HCT116 (cell line): ENCODE measurements at regions not wholly inside any gene's neighbourhood (a gene's known extent, or its start where the extent isn't known, plus 50 kb on each side); places are given as distances from the start of the nearest gene placed in this dataset.

Experiments used
- ATAC-seq: fragments of 200-7000 bp; cut with Tn5 transposase; 2 replicates; pipeline ENCODE4 v1.9.1; 2020; ENCODE audit warnings: mild to moderate bottlenecking, moderate library complexity
- BruUV-seq: library from RNA; stranded (reverse); fragments of 400-500 nt; replicated peaks from 2 replicates; lab custom pipeline; 2021; lab: Mats Ljungman, UMichigan
- CTCF ChIA-PET: fragments of 300-600 bp; sonication (Branson Sonifier 250); formaldehyde crosslinking; loops from one replicate; lab custom pipeline; 2021; ENCODE audit warnings: antibody characterized with exemption; lab: Charles Lee
- POLR2A ChIA-PET: fragments of 300-600, 350-600 bp; sonication (Branson Sonifier 250); formaldehyde crosslinking; loops from one replicate; lab custom pipeline; 2021; ENCODE audit warnings: antibody characterized with exemption; lab: Charles Lee
- RAD21 ChIA-PET, 2 experiments: fragments of 300-600 bp; sonication (Branson Sonifier 250); formaldehyde crosslinking; loops; one replicate each; lab custom pipeline; 2023; ENCODE audit warnings: low total read pairs in 2 of 2; ENCODE audit not compliant: uncharacterized antibody in 2 of 2, unreplicated experiment in 2 of 2, low non-redundant PET in 1 of 2; lab: Charles Lee
- DNase-seq: peaks from one replicate; pipeline ENCODE4 v3.0.0-alpha.2; 2010; ENCODE audit warnings: low read depth, low spot score
- H2AFZ ChIP-seq: fragments of 200-600 bp; shearing (Covaris generic), sonication (generic); 2 replicates; pipeline ENCODE4 v1.6.1; 2017; ENCODE audit warnings: low read depth, mixed run types, mixed read lengths, antibody characterized with exemption, low read length; ENCODE audit not compliant: poor library complexity, severe bottlenecking
- H3K27ac ChIP-seq: 2 replicates; pipeline ENCODE4 v1.5.1; 2012; ENCODE audit warnings: low read depth, low read length
- H3K27me3 ChIP-seq: fragments of 200-600 bp; sonication (generic); 2 replicates; pipeline ENCODE4 v1.6.1; 2016; ENCODE audit warnings: mixed run types, low read length, mixed read lengths; ENCODE audit not compliant: insufficient read depth
- H3K36me3 ChIP-seq, 2 experiments: fragments of 200-500 bp in 1 of 2; fragments of 200-600 bp in 1 of 2; sonication (Bioruptor generic) in 1 of 2; sonication (generic) in 1 of 2; 2 replicates each; pipeline versions ENCODE4 v1.5.1 to v1.6.1; 2014 to 2016; ENCODE audit warnings: low read length in 2 of 2, inconsistent platforms in 1 of 2, mixed read lengths in 1 of 2, mixed run types in 1 of 2; ENCODE audit not compliant: insufficient read depth in 2 of 2, control insufficient read depth in 1 of 2
- H3K4me1 ChIP-seq, 2 experiments: fragments of 200-600 bp in 1 of 2; sonication (generic) in 1 of 2; 2 replicates each; pipeline versions ENCODE4 v1.5.1 to v1.6.1; 2012 to 2017; ENCODE audit warnings: low read length in 2 of 2, inconsistent platforms in 1 of 2, mild to moderate bottlenecking in 1 of 2, mixed read lengths in 1 of 2, mixed run types in 1 of 2, moderate library complexity in 1 of 2; ENCODE audit not compliant: insufficient read depth in 2 of 2, control insufficient read depth in 1 of 2
- H3K4me2 ChIP-seq: fragments of 200-600 bp; sonication (generic); 2 replicates; pipeline ENCODE4 v1.6.1; 2017; ENCODE audit warnings: mixed run types, low read length, mixed read lengths
- H3K4me3 ChIP-seq, 2 experiments: fragments of 200-600 bp in 1 of 2; sonication (generic) in 1 of 2; replicated peaks in 1 of 2; 2 replicates each; pipeline ENCODE4 v1.5.1; 2011 to 2016; ENCODE audit warnings: low read length in 2 of 2, control low read depth in 1 of 2, low read depth in 1 of 2, mild to moderate bottlenecking in 1 of 2, mixed read lengths in 1 of 2, mixed run types in 1 of 2
- H3K79me2 ChIP-seq: fragments of 200-600 bp; sonication (generic); 2 replicates; pipeline ENCODE4 v1.6.1; 2017; ENCODE audit warnings: mild to moderate bottlenecking, mixed run types, low read length, moderate library complexity, mixed read lengths; ENCODE audit not compliant: insufficient read depth
- H3K9ac ChIP-seq: fragments of 200-600 bp; sonication (generic); 2 replicates; pipeline ENCODE4 v1.6.1; 2016; ENCODE audit warnings: low read length, mixed read lengths
- H3K9me2 ChIP-seq: fragments of 200-600 bp; sonication (generic), shearing (Covaris generic); 2 replicates; pipeline ENCODE4 v1.6.1; 2017; ENCODE audit warnings: mixed run types, mild to moderate bottlenecking, moderate library complexity; ENCODE audit not compliant: insufficient read depth
- H3K9me3 ChIP-seq, 2 experiments: fragments of 200-500 bp in 1 of 2; fragments of 200-600 bp in 1 of 2; sonication (Bioruptor generic) in 1 of 2; sonication (generic) in 1 of 2; 2 replicates each; pipeline ENCODE4 v1.6.1; 2014 to 2017; ENCODE audit warnings: low read length in 2 of 2, mixed read lengths in 2 of 2, inconsistent platforms in 1 of 2, low read depth in 1 of 2, mild to moderate bottlenecking in 1 of 2, mixed run types in 1 of 2, moderate library complexity in 1 of 2; ENCODE audit not compliant: control insufficient read depth in 1 of 2, insufficient read depth in 1 of 2
- H4K20me1 ChIP-seq: fragments of 200-600 bp; sonication (generic), shearing (Covaris generic); 2 replicates; pipeline ENCODE4 v1.6.1; 2017; ENCODE audit warnings: mixed run types, mild to moderate bottlenecking, moderate library complexity; ENCODE audit not compliant: insufficient read depth
- EZH2phosphoT487 ChIP-seq: fragments of 200-600 bp; IDR thresholded peaks from 2 replicates; pipeline ENCODE4 v1.6.1; 2018; ENCODE audit warnings: antibody characterized with exemption, borderline replicate concordance
- FOSL1 ChIP-seq: IDR thresholded peaks from 2 replicates; pipeline ENCODE4 v1.6.1; 2012; ENCODE audit warnings: low read depth
- JUND ChIP-seq: IDR thresholded peaks from 2 replicates; pipeline ENCODE4 v1.6.1; 2012
- REST ChIP-seq: IDR thresholded peaks from 2 replicates; pipeline ENCODE4 v1.6.1; 2012; ENCODE audit warnings: low read depth
- SIN3A ChIP-seq: IDR thresholded peaks from 2 replicates; pipeline ENCODE4 v1.6.1; 2012; ENCODE audit warnings: low read depth
- SRF ChIP-seq: IDR thresholded peaks from 2 replicates; pipeline ENCODE4 v1.6.1; 2012; ENCODE audit warnings: low read depth
- ZBTB33 ChIP-seq: IDR thresholded peaks from 2 replicates; pipeline ENCODE4 v1.6.1; 2011; ENCODE audit warnings: mild to moderate bottlenecking, low read length, moderate library complexity; ENCODE audit not compliant: insufficient replicate concordance; ENCODE audit errors: extremely low read depth
- intact Hi-C: fragments of 100-400 bp; cut with micrococcal nuclease; formaldehyde crosslinking; loops from 2 replicates; pipeline ENCODE4 v1.10.0; 2022

GRCh38 chr3:17927036-17927435 lies 184.6 kb upstream of the TBC1D5 start (continued):
- no peak for TF ChIP-seq SIN3A
- TF ChIP-seq EZH2phosphoT487 = no peak
- no peak for TF ChIP-seq JUND
- no peak for TF ChIP-seq ZBTB33

GRCh38 chr3:17915341-17915740 lies 172.9 kb upstream of the TBC1D5 start:
- Histone ChIP-seq H3K9me2 (no peaks in the 10 kb centered on the region), H3K27me3 (no peaks in the 10 kb centered on the region), H4K20me1 (no peaks in the 10 kb centered on the region), H3K79me2 (no peaks in the 10 kb centered on the region), H3K4me3 (no peak overlapping the region), H2AFZ (no peak overlapping the region), H3K36me3 (no peaks in the 10 kb centered on the region), H3K9ac (no peak overlapping the region), H3K4me2 (no peak overlapping the region), H3K27ac (no peak overlapping the region), H3K4me1 (no peaks in the 10 kb centered on the region), H3K9me3 (no peaks in the 10 kb centered on the region)
- ChIA-PET POLR2A (no interaction called here), CTCF (interaction anchor here (0.5 kb wide), 1 partner anchor 474 kb away, joined by 3 read pairs; no protein-coding TSS in a partner anchor), RAD21 (no interaction called here)
- TF ChIP-seq SRF (no peak), FOSL1 (no peak; the same call in 1 of the 2 replicates), REST (no peak)
- intact Hi-C loops = no loop called here
- BruUV-seq = no TSS peak
- DNase-seq (no peak), ATAC-seq (no peak)
